CD4-positive, alpha-beta T cell treated with Interleukin-4 for 1 hour (primary cell): ENCODE measurements at regions not wholly inside any gene's neighbourhood (a gene's known extent, or its start where the extent isn't known, plus 50 kb on each side); places are given as distances from the start of the nearest gene placed in this dataset.

Experiments used
- DNase-seq, 2 donors: peaks; one replicate each; pipeline ENCODE4 v3.0.0-alpha.2; 2020 to 2022

DNA sequence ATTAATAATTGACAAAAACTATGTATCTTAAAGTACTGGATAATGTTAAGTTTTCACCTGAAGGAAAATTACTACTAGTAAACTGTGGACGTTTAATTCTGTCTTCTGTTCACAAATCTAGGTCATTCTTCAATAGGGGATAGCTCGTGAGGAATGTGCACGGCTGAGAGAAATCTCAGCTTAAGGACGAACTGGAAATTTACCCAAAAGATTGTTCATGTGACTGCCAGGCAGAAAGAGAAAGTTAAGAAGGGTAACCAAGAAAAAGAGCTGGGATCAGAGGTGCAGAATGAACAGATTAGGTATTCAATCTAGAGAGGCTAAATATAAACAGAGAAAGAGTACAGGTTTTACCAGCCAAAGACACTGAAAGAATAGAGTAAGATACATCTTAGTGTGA lies 245.3 kb downstream of the CASP12 start:
- no peak for DNase-seq

DNA sequence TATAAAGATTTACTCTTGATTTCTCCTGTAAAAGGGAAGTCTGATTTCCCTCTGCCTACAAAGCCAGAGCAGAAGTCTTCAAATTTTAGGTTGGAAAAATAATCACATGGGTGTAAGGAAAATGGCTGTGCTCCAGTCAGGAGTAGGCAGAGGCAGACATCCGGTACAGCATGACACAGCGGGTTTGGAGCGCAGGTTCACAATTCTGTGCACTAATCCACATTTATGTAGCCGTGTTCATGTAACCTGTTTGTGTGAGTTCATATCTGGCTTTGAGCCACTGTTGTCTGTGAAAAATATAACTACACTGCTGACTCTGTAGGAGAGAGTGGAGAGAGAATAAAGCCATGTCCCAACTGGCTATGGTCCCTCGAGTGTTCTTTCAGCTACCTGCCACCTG lies 248.0 kb downstream of the CASP12 start:
- no peak for DNase-seq

DNA sequence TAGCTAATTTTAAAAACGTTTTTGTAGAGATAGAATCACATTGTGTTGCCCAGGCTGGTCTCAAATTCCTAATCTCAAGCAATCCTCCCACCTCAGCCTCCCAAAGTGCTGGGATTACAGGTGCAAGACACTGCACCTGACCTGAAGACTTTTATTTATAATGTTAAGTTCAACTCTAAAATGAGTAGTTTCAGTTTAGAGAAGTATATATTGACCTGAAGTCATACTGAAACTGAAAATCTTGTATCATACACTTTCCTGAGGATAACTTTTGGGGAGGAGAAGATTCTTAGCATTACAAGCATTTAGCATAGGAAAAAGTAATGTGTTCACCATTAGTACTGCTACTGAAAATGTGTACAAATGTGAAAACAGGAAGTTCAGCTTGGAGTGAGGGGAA lies 249.3 kb downstream of the CASP12 start:
- DNase-seq: no peak

DNA sequence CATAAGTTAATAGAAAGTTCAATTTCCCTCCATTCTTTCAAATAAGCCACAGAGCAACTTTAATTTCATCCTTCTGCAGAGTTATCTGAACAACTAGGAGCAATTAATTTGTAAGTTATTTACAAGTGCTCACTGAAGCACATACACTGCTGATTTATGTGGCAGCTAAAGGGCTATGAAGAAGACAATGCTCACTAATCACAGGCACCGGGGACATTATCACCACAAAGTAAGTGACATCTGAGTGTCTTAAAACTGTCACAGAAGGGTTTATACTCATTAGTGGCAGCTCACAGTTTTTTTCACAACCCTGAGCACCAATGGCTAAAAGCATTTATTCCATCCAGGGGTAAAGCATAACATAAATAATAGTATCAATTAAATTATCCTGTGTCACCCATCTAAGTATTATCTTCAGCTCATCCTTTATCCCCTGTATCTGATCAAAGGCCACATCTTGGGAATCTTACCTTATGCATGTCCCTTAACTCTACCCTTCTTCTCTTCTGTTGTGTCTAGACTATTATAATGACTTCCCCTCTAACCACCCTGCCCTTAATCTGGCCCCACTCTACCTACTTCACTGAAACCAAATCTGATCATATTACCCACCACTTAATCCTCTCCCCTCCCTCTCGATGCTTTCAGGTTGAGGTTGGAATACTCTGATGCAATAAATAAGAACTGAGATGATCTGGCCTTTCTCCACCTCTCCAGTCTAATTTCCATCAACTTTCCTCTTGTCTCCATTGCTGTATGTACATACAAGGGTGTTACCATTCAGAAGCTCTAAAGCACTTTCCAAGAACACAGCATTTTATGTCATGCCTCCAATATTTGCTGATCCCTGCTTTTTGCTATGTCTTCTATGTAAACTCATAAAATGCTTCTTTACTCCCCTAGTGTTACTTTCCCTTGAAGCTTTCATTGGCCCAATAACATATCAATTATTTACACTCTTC lies 252.7 kb downstream of the CASP12 start:
- DNase-seq: no peak

DNA sequence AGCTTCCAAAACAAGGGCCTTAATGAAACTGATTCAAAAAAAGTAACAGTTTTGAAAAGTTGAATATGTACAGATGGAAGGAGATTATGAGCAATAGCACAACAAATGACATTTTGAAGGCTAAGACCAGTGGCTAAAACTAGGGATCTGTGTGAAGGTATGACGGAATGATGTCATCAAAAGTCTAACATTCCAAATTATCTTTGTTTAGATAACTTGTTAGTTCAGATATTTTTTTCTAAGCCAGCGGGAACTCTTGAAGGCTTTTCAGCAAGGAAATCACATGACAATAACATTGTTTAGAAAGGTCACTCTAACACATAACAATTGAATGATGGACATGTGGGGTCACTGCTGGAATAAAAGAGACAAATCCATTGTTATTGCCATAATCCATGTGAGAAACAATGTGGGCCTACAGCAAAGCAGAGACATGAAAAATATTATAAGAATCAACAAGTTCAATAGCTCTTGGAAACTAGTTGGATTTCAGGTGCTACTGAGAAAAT lies 260.5 kb downstream of the CASP12 start:
- no peak for DNase-seq

DNA sequence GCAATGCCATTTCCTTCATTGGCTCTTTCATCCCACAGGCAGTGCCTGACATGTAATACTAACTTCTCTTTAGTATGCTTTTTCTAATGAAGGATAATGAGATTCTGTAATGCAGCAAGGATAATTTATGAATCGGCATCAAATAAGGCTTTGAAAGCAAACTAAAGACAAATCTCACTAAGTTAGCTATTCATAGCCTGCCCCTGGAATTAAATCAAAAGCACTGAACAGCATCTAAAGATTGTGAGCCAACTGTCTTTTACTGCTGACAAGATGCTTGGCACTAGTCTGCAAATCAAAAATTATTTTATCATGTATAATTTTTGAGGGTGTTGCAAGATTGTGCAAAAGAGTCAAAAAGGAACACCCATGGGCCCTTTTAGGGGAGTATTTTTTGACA lies 265.0 kb downstream of the CASP12 start:
- DNase-seq: no peak

DNA sequence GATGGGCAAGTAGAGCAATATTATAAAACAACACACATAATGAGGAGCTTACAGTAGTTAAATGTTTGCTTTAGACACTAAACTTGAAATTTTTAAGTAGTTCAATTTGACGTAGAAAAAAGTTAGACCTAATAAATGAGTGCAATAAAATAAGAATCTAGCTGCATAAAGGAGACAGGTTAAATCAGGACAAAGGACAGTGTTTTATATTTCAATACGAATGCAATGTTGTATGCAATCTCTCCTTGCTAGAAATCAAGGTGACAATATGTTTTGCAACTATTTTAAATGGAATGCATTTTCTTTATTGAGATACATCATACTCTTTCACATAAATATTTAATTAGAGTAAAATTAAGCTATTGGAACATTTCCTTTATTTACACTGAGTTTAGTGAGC lies 267.9 kb downstream of the CASP12 start:
- no peak for DNase-seq

DNA sequence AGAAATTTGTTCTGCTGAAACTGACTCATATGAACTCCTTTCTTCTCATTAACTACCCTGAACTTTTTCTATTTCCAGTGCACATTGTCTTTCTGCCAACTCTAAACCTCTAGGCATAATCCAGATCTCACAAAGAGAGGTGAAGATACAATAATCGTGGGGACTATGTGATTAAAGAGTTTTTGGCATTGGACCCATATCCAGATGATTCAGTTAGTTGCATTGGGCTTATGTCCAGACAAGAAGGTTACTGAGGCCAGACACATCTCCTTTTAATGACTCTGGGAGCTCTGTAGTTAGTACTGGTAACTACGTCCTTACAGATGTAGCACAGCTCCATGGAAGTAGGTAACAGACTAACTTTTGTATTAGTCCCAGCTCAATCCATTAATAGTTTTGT lies 273.0 kb downstream of the CASP12 start:
- no peak for DNase-seq

DNA sequence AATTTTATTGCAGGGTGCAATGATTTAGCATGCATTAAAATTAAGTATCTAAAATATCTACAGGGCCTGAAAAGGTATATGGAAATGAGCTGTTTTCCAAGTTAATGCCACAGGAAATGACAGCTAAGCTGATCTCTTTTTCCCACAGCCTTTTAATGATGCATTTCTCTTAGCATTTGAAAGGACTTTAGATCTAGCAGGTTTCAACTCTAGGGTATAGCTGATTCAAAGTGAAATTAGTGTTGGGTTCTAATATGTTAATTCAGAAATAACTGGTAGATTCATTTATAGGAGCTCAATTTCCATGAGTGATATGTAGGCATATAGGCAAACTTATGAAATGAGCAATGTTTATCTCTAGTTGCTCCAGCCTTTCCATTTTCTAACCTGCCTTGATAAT lies 274.2 kb downstream of the CASP12 start:
- no peak for DNase-seq

DNA sequence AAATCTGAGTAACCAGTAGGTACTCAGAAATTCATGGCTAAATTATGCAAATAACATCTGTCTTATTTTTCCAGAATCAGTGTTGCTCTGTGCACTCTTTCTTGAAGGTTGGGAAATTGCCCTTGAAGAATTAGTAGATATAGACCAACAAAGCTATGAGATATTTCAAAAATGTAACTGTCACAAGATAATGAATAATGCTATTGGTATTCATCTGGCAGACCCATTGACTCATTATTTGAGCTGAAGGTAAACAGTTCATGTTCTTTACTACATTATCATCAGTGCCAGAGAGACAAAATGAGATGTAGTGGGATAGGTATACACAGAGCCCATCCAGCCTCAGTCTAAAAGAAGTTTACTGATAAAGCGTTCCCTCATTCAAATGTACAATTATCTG lies 274.7 kb downstream of the CASP12 start:
- no peak for DNase-seq

DNA sequence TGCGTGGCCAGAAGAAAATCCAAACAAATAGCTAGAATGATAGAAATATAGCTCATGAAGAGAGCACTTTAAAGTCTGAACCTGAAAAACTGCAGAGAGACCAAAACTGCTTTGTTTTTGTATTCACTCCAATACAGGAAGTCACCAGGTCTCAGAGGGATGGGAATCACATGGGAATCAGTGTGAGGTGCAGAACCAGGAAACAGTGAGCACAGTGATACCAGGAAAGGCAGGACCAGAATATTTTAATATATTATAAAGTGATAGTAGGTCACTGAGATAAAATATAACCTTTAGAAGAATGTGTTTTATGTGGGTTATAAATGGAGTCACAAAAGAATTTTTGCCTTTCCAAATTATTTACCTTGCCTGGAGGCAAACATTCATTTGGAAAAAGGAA lies 277.3 kb downstream of the CASP12 start:
- no peak for DNase-seq

DNA sequence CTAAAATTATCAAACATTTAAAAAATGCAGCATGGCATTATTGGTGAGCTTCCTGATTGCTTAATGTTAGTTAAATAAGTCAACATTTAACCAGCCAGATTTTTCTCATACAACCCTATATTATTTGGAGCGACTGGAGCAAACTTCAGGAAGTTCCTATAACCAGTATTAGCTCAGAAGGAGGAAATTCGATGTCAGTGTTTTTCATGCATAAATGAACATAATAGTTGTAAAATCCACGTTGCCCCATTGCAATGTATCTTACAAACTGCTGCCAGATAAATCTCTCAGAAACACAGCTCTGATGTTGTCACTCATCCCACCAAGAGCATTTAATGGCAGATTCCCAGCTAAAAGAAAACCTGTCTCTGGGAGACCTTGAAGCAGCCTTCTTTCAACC lies 278.5 kb downstream of the CASP12 start:
- DNase-seq: no peak

DNA sequence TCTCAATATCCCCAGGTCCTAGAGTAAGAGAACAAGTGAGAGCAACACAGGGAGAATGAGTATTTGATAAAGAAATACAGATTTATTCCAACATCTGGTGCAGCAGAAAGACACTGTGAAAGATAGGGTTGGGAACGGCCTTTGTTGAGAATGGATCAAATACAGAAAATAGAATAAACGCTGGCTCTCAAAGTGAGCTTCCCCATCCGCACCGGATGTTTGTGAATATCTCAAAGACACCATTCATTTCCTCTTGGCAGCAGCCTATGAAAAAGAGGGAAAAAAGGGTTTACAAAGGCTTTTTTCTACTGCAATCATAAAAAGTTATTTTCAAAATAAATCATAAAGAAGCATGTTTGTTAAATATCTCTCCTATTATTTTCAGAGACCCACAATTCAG lies 279.3 kb downstream of the CASP12 start:
- no peak for DNase-seq

DNA sequence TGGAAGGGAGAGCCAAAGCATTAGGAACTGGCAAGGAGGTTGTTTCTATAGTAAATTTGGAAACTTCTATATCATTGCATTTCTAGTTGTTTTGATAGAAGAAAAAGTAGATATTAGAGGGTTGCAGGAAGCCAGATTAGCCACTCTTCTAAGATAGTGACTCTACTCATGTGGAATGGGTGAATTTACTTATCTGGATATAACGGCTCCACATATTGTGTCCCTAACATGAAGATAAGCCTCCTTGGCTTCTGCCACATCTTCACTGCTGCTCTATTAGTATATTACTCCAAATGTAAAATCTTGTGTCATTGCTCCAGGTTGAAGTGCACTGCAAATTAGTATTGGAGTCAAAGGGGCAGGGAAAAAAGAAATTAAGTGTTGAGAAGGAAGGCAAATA lies 283.3 kb downstream of the CASP12 start:
- DNase-seq: no peak

DNA sequence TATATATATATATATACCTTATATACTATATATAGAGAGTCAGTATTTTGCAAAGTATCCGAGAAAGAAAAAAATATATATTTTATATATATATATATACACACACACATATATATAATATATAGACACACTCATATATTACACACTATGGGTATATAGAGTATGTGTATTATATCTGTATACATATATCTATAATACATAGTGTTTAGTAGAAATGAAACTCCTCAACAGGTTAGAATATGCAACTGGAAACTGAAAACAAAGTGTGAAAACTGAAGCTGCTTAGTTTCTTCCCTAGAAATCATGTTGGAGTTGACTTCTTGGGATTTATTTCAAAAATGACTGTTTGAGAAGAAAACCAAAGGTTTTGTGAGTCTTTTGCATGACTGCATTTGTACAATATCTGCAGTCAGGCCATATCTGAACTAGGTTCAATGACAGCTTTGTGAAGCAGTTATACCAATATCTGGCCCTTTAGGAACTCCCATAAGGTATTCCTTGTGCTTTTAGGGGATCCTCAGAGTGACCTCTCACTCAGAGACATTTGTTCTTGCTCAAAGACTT lies 284.1 kb downstream of the CASP12 start:
- DNase-seq: no peak

DNA sequence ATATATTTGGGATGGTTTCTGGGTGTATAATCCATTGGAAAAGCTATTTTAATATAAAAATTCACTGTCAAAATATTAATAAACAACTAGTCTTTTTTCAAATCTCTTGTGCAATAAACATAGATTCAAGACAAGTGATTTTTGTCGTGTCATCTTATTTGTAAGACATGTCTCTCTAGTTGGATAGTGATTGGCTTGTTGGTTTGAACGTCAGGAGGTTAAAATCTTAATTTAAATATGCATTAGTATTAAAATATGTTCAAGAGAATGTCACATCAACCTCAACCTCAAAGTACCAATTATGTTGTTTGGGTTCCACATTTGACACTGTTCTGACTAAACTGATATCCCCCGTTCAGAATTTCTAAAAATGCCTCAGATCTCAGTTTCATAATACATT lies 287.6 kb downstream of the CASP12 start:
- no peak for DNase-seq

DNA sequence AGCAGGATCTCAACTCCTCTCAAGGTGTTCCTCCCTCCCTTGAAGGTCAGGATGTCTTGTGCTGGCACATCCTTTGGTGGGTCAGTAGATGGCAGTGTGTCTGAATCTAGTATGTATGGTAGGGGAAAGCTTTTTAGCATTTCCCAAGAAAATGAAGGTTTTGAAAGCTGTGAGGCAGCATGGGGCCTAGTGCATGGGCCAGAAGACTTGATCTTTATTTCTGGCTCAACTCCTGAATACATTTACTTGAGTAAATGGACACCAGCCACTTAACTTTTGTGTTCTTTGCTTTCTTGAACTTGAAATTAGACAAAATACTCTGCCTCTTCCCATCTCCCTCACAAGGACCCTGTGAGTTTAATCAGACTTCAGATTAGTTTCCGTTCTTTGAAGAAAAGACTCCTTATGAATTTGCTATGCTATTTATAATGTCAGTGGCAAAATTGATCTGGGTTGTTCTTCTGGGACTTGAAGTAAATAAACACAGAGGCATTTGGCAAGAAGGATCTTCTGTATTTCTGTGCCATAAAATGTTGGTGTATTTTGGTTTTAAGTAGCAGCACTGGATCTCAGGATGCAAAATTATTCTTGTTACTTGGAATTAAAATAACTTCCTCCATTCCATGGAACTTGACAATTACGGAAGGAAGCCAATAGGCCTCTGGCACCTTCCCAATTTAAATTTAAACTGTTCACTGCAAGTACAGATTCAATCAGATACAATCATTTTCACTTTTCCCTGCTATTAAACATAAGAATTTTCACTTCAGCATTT lies 288.8 kb downstream of the CASP12 start:
- peak; percentile 44 to 72 for DNase-seq

DNA sequence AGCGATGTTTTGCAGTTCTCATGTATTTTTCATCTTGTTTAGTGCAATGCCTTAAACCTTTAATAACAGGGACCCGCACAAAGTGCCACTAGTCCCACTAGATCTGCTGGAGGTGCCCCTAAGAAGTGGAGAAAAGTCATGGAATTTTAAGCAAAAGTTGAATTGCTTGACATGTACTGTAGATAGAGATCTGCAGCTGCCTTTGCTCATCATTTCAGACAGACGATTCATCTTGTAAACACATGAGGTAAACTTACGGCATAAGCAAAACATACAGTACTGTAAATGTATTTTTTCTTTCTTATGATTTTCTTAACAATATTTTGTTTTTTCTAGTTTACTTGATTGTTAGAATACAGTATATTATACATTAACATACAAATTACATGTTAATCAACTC lies 295.6 kb downstream of the CASP12 start:
- DNase-seq: no peak

DNA sequence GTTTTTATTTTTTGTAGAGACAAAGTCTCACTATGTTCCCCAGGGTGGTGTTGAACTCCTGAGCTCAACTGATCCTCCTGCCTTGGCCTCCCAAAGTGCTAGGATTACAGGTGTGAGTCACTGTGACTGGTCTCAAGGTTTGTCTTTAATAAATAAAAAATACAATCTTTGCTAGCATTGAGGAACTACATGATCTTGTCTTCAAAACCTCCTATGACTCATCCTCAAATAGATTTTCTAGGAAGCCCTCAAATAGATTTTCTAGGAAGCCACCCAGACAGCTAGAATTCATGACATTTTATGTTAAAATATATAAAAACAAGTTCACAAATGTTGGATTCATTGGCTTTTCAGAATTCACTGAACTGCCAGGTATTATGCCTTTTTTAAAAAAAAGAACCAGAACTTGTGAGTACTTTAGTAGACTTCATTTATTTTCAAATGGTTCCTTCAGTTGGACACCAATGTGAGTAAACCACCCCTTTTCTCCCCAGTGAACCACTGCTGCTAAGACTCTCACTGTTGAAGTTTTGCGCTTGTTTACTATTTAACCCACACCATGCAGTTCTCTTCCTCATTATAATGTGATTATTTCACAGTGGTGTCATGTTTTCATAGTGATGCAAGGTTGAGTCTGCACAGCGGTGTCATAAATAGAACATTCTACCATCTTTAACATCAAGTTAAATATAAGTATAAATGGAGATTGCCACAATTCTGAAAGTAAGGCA lies 303.9 kb downstream of the CASP12 start:
- no peak for DNase-seq

DNA sequence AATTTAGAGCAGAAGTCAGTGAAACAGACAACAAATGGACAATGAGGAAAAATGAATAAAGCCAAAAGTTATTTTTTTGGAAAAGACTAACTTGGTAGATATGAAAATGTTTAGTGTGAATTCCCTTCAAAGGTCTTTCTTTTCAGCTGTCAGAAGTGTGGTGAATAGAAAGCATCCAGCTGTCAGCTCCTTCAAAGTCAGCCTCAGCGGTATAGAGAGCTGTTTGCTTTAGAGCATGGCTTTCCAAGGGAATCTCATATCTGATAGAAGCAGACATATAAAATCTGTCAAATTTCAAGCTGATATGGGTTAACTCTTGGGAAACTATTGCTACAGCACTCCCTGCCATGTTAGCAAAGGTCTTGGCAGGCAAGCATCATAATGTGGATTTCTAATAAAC lies 309.3 kb downstream of the CASP12 start:
- no peak for DNase-seq

DNA sequence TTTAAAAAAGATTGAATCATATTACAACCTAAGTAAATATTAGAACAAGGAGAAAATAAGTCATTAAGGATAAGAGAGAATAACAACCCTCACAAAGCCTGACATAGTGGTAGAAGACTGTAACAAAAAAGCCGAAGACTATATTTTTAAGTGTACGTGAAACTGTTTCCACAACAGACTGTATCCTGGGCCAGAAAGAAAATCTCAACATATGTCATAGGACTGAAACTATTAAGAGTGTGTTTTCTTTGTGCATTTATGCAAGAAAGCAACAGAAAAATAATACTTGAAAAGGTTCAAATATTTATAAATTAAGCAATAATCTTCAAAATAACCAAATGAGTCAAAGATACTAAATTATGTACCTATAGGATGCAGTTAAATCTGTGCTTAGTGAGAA lies 309.8 kb downstream of the CASP12 start:
- no peak for DNase-seq

DNA sequence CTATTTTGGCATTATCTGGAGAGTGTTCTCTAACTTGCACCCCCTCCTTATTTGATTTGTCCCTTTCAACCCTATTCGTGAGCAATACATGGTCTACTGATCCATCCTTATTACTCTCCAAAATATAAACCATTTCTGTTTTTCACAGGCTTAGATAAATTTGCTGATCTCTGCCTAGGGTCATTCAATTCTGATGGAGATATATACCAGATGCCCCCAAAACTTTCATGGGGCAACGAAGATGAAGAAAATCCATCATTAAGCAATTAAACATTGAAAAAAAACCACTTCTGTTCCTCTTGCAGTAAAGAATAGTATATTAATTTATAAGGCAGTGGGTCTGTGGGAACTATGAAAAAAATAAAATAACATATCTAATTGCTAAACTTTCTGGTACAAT lies 313.4 kb downstream of the CASP12 start:
- no peak for DNase-seq

DNA sequence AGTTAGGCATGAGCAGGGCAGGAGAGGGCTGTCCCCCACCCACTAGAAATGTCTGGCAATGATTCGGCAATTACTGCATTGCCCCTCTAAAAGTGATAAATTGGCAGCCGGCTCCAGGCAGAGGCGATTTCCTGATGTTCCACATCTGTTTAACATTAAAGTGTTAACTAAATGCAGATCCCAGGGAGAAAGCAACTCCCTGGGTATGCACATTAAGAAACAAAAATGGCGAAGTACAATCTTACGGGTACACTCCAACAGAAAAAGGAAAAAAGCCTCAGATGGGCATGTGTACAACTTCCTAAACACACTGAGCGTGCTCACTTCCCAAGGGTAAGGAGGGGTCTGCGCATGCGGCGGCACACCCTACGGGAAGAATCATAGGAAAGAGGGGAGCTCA lies 314.4 kb downstream of the CASP12 start:
- no peak for DNase-seq
